ENCODE measurements at regions not wholly inside any gene's neighbourhood (a gene's known extent, or its start where the extent isn't known, plus 50 kb on each side); places are given as distances from the start of the nearest gene placed in this dataset.
"Not testable (repeated sequence)": the region's sequence is repeated elsewhere in the genome, so short reads cannot be mapped to it uniquely, and the experiment has no call there.

DNA sequence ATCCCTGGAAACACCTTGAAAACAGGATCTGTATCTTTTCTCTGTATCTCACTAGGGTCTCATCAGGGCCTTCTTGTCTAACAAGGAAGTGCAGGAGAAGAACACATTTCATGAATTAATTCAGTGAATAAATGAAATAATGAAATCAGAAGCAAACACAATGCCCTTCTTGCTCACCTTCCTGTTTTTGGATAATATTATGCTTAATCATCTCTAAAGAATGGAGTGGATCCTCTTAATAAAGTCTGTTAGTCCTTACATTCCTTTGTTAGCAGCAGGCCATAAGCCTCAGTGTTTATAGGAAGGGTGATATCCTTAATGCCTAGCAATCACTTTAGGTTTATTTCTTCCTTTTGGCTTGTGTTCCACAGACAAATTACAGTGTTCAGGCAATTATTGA is 837.1 kb upstream of the SEMA6A start:
- Histone ChIP-seq H3K4me3 (ENCODE audit: low read depth, low read length) (no peak overlapping the region), H3K9ac (ENCODE audit: low read depth, low read length) (no peak overlapping the region), H3K27me3 (ENCODE audit: control insufficient read depth, insufficient read depth, low read length) (no peaks in the 10 kb centered on the region), H3K9me3 (ENCODE audit: control insufficient read depth, insufficient read depth, low read length) (no peaks in the 10 kb centered on the region), H3K36me3 (ENCODE audit: control insufficient read depth, insufficient read depth, low read length) (no peaks in the 10 kb centered on the region), H3K27ac (ENCODE audit: low read depth, low read length) (no peak overlapping the region), H3K4me1 (ENCODE audit: control insufficient read depth, insufficient read depth, low read length) (peaks cover 6% of the 10 kb centered on the region)

DNA sequence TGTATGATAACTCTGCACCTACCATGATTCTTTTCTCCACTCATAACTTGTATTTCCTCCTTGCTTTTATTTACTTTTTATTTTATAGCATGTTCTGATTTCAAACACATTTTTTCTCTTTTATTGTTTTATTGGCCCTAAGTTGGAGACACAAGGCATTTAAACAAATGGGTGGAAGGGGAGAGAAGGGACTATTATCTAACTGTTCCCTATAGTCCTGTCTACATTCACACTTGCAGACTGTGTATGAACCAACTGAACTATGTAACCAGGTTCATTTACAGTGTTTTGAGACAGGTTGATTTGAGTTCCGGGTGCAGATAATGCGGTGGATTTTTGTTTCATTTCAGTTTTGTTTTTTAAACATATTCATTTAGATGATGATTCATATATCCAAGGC is 830.6 kb upstream of the SEMA6A start:
- H3K27me3 ChIP-seq (ENCODE audit: control insufficient read depth, insufficient read depth, low read length) = no peaks in the 10 kb centered on the region
- no peaks in the 10 kb centered on the region for H3K4me1 ChIP-seq (ENCODE audit: control insufficient read depth, insufficient read depth, low read length)
- H3K36me3 ChIP-seq (ENCODE audit: control insufficient read depth, insufficient read depth, low read length) = no peaks in the 10 kb centered on the region
- no peaks in the 10 kb centered on the region for H3K9me3 ChIP-seq (ENCODE audit: control insufficient read depth, insufficient read depth, low read length)
- H3K4me3 ChIP-seq (ENCODE audit: low read depth, low read length) = no peak overlapping the region
- H3K9ac ChIP-seq (ENCODE audit: low read depth, low read length) = no peak overlapping the region
- no peak overlapping the region for H3K27ac ChIP-seq (ENCODE audit: low read depth, low read length)

DNA sequence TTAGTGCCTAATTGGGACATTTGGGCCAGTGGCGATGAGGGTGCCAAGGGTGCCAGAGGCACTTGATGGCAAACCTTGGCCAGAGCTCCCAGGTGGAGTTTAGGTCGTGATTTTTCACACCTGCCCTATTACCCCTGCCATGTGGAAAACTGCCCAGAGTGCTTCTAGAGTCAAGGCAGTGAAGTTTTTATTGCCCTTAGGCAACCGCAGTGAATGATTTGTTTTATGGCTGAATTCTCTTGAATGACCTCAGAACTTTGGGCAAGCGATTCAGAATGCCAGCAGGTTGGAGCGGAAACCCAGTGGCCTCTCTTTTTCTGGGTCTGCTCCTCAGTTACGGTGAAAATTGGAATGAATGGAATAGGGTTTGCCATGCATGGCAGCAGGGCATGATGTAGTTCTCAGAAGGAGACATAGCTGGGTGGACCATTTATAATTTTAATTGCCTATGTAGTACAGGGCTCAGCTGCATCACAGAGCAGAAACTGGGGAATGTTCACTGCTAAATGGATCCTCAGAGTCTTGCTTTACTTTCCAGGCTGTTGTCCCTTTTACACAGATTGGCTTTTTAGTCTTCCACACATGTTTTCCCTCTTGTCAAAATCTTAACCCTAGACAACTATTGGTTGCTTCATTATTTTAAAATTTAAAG is 820.0 kb upstream of the SEMA6A start:
- Histone ChIP-seq H3K27ac (ENCODE audit: low read depth, low read length) (no peak overlapping the region), H3K4me3 (ENCODE audit: low read depth, low read length) (no peak overlapping the region), H3K27me3 (ENCODE audit: control insufficient read depth, insufficient read depth, low read length) (no peaks in the 10 kb centered on the region), H3K9me3 (ENCODE audit: control insufficient read depth, insufficient read depth, low read length) (no peaks in the 10 kb centered on the region), H3K4me1 (ENCODE audit: control insufficient read depth, insufficient read depth, low read length) (no peaks in the 10 kb centered on the region), H3K9ac (ENCODE audit: low read depth, low read length) (no peak overlapping the region), H3K36me3 (ENCODE audit: control insufficient read depth, insufficient read depth, low read length) (no peaks in the 10 kb centered on the region)

DNA sequence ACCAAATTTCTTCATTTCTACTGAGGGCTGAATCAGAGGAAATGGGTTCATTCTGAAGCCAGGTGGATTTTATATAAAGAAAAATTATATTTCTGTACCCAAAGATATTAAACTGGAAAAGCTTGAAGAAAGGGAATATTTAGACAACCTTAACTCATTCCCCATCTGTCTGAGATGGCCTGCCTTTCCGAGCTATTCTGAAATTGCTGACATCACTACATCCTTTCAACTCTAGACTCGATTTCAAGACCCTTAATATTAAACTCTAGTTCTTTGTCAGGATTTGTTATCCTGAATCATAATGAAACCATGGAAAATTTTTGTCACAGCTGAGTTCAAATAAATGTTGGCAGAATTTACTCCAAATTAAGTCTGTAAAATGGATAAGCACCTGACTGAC is 818.5 kb upstream of the SEMA6A start:
- Histone ChIP-seq H3K27me3 (ENCODE audit: control insufficient read depth, insufficient read depth, low read length) (no peaks in the 10 kb centered on the region), H3K9ac (ENCODE audit: low read depth, low read length) (no peak overlapping the region), H3K36me3 (ENCODE audit: control insufficient read depth, insufficient read depth, low read length) (no peaks in the 10 kb centered on the region), H3K9me3 (ENCODE audit: control insufficient read depth, insufficient read depth, low read length) (no peaks in the 10 kb centered on the region), H3K4me1 (ENCODE audit: control insufficient read depth, insufficient read depth, low read length) (no peaks in the 10 kb centered on the region), H3K4me3 (ENCODE audit: low read depth, low read length) (no peak overlapping the region), H3K27ac (ENCODE audit: low read depth, low read length) (no peak overlapping the region)

DNA sequence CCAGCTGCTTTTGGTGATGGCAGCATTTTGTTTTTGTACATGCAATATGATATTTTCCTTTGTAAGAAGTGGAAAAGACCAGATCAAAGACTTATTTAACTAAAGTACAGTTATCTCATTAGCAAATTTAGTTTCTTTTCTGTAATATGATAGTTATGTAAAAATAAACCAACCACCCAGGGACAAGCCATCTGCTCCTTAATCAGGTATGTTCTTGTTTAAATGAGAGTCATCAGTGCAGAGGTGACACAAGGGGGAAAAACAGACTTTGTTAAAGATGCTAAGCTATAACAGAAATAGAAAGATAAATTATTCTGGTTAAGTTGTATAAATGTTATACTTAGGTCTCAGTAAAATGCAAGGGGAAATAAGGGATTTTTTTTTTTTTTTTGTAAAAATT is 805.7 kb upstream of the SEMA6A start:
- no peak overlapping the region for H3K27ac ChIP-seq (ENCODE audit: low read depth, low read length)
- H3K36me3 ChIP-seq (ENCODE audit: control insufficient read depth, insufficient read depth, low read length) = no peaks in the 10 kb centered on the region
- H3K9ac ChIP-seq (ENCODE audit: low read depth, low read length) = no peak overlapping the region
- no peaks in the 10 kb centered on the region for H3K9me3 ChIP-seq (ENCODE audit: control insufficient read depth, insufficient read depth, low read length)
- H3K4me1 ChIP-seq (ENCODE audit: control insufficient read depth, insufficient read depth, low read length) = no peaks in the 10 kb centered on the region
- H3K27me3 ChIP-seq (ENCODE audit: control insufficient read depth, insufficient read depth, low read length) = no peaks in the 10 kb centered on the region
- no peak overlapping the region for H3K4me3 ChIP-seq (ENCODE audit: low read depth, low read length)

DNA sequence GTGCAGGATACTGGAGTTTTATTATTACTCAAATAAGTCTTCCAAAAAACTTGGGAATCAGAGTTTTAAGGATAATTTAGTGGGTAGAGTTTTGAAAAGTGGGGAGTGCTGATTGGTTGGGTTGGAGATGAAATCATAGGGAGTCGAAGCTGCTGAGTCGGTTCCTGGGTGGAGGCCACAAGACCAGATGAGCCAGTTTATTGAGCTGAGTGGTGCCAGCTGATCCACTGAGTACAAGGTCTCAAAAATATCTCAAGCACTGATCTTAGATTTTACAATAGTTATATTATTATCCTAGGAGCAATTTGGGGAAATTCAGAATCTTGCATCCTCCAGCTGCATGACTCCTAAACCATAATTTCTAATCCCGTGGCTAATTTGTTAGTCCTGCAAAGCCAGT is 804.9 kb upstream of the SEMA6A start:
- Histone ChIP-seq H3K27ac (ENCODE audit: low read depth, low read length) (no peak overlapping the region), H3K4me1 (ENCODE audit: control insufficient read depth, insufficient read depth, low read length) (no peaks in the 10 kb centered on the region), H3K4me3 (ENCODE audit: low read depth, low read length) (no peak overlapping the region), H3K9ac (ENCODE audit: low read depth, low read length) (no peak overlapping the region), H3K27me3 (ENCODE audit: control insufficient read depth, insufficient read depth, low read length) (no peaks in the 10 kb centered on the region), H3K9me3 (ENCODE audit: control insufficient read depth, insufficient read depth, low read length) (no peaks in the 10 kb centered on the region), H3K36me3 (ENCODE audit: control insufficient read depth, insufficient read depth, low read length) (no peaks in the 10 kb centered on the region)

DNA sequence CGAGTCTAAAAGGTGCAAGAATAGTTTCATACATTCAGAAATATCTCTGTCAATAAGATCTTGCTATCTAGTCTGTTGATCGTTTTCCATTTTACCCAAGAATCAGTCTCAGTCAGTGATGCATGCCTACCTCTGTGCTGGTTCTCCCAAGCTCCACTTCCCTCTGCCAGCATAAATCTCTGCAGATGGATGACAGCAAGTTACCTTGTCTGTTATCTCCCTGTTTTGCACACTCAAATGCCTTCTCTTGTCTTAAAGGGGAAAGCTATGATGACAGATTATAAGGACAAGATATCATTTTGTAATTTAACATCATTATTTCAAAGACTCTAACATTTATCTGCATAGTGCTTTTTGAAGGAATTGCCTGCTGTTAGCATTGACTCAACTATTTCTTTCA is 802.1 kb upstream of the SEMA6A start:
- H3K9ac ChIP-seq (ENCODE audit: low read depth, low read length) = no peak overlapping the region
- no peak overlapping the region for H3K27ac ChIP-seq (ENCODE audit: low read depth, low read length)
- H3K27me3 ChIP-seq (ENCODE audit: control insufficient read depth, insufficient read depth, low read length) = no peaks in the 10 kb centered on the region

DNA sequence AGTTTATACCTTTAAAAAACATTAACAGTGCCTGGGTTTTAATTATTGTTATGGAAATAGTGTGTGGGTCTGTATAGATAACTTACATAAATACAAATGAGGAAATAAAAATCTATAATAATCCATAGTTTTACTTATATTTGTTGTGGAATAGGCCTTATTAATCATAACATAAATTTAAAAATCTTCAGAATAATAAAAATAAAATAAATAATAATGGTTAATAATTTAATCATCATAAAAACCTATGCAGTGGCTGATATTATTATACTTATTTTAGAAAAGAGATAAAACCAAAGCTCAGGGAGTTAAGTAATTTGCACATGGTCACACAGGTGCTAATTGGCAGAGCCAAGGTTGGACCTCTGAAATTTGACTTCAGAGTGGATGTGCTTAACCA is 785.3 kb upstream of the SEMA6A start:
- Histone ChIP-seq H3K27me3 (ENCODE audit: control insufficient read depth, insufficient read depth, low read length) (no peaks in the 10 kb centered on the region), H3K4me1 (ENCODE audit: control insufficient read depth, insufficient read depth, low read length) (peaks cover 4% of the 10 kb centered on the region), H3K9me3 (ENCODE audit: control insufficient read depth, insufficient read depth, low read length) (no peaks in the 10 kb centered on the region), H3K27ac (ENCODE audit: low read depth, low read length) (no peak overlapping the region), H3K36me3 (ENCODE audit: control insufficient read depth, insufficient read depth, low read length) (no peaks in the 10 kb centered on the region), H3K9ac (ENCODE audit: low read depth, low read length) (no peak overlapping the region), H3K4me3 (ENCODE audit: low read depth, low read length) (no peak overlapping the region)

More for the DNA sequence above, 802.1 kb upstream of the SEMA6A start:
- H3K4me1 ChIP-seq (ENCODE audit: control insufficient read depth, insufficient read depth, low read length) = no peaks in the 10 kb centered on the region
- H3K36me3 ChIP-seq (ENCODE audit: control insufficient read depth, insufficient read depth, low read length) = no peaks in the 10 kb centered on the region
- H3K9me3 ChIP-seq (ENCODE audit: control insufficient read depth, insufficient read depth, low read length) = no peaks in the 10 kb centered on the region
- no peak overlapping the region for H3K4me3 ChIP-seq (ENCODE audit: low read depth, low read length)

DNA sequence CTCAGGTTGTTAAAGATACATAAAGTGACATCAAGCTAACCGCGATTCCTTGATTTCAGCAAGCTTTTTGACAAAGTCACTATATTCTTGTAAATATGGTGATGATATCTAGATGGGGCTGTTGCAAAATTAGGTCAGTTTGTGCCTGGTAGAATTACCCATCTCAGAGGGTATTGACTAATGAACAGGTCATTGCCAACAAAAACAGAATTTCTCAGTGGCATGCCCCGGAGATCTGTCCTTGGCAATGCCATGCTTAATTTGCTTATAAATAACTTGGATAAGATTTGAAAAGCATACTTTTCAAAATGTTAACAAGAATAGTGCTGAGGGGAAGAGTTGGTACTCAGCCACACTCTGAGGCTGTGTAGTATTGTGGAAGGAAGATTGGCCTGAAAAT is 783.3 kb upstream of the SEMA6A start:
- Histone ChIP-seq H3K27me3 (ENCODE audit: control insufficient read depth, insufficient read depth, low read length) (no peaks in the 10 kb centered on the region), H3K36me3 (ENCODE audit: control insufficient read depth, insufficient read depth, low read length) (no peaks in the 10 kb centered on the region), H3K27ac (ENCODE audit: low read depth, low read length) (no peak overlapping the region), H3K4me1 (ENCODE audit: control insufficient read depth, insufficient read depth, low read length) (peaks cover 8% of the 10 kb centered on the region), H3K4me3 (ENCODE audit: low read depth, low read length) (no peak overlapping the region), H3K9ac (ENCODE audit: low read depth, low read length) (no peak overlapping the region), H3K9me3 (ENCODE audit: control insufficient read depth, insufficient read depth, low read length) (no peaks in the 10 kb centered on the region)

DNA sequence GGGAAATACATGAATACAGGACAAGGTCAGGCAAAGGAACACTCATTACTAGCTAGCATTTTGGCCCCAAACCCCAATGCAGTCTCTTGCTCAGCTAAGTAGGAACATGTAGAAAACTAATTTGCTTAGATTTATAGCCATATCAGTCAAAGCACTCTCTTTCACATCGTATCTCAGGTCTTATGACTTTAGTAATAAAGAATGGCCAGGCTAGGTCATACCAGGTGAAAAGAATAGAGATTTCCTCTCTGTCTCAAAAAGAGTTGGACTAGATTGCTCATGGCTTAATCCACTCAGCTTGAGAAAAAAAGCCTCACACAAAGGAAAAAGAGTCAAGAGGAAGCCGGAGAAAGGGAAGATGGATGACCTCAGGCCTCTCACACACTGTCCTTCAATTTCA is 772.7 kb upstream of the SEMA6A start:
- Histone ChIP-seq H3K4me1 (ENCODE audit: control insufficient read depth, insufficient read depth, low read length) (peaks cover 4% of the 10 kb centered on the region; the same call in 1 of the 2 replicates), H3K9ac (ENCODE audit: low read depth, low read length) (no peak overlapping the region), H3K4me3 (ENCODE audit: low read depth, low read length) (no peak overlapping the region), H3K36me3 (ENCODE audit: control insufficient read depth, insufficient read depth, low read length) (no peaks in the 10 kb centered on the region), H3K27me3 (ENCODE audit: control insufficient read depth, insufficient read depth, low read length) (no peaks in the 10 kb centered on the region), H3K27ac (ENCODE audit: low read depth, low read length) (no peak overlapping the region), H3K9me3 (ENCODE audit: control insufficient read depth, insufficient read depth, low read length) (no peaks in the 10 kb centered on the region)

DNA sequence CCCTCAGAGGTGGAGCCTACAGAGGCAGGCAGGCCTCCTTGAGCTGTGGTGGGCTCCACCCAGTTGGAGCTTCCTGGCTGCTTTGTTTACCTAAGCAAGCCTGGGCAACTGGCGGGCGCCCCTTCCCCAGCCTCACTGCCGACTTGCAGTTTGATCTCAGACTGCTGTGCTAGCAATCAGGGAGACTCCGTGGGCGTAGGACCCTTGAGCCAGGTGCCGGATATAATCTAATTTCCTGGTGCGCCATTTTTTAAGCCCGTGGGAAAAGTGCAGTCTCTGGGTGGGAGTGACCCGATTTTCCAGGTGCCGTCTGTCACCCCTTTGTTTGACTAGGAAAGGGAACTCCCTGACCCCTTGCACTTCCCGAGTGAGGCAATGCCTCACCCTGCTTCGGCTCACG is 769.1 kb upstream of the SEMA6A start:
- H3K4me1 ChIP-seq (ENCODE audit: control insufficient read depth, insufficient read depth, low read length); H3K27ac ChIP-seq (ENCODE audit: low read depth, low read length); H3K9me3 ChIP-seq (ENCODE audit: control insufficient read depth, insufficient read depth, low read length); H3K27me3 ChIP-seq (ENCODE audit: control insufficient read depth, insufficient read depth, low read length); H3K9ac ChIP-seq (ENCODE audit: low read depth, low read length); H3K36me3 ChIP-seq (ENCODE audit: control insufficient read depth, insufficient read depth, low read length): not testable (repeated sequence)
- peak overlapping the region; percentile 13; the same call in 1 of the 2 replicates for H3K4me3 ChIP-seq (ENCODE audit: low read depth, low read length)
